ENCODE measurements at regions not wholly inside any gene's neighbourhood (a gene's known extent, or its start where the extent isn't known, plus 50 kb on each side); places are given as distances from the start of the nearest gene placed in this dataset.

DNA sequence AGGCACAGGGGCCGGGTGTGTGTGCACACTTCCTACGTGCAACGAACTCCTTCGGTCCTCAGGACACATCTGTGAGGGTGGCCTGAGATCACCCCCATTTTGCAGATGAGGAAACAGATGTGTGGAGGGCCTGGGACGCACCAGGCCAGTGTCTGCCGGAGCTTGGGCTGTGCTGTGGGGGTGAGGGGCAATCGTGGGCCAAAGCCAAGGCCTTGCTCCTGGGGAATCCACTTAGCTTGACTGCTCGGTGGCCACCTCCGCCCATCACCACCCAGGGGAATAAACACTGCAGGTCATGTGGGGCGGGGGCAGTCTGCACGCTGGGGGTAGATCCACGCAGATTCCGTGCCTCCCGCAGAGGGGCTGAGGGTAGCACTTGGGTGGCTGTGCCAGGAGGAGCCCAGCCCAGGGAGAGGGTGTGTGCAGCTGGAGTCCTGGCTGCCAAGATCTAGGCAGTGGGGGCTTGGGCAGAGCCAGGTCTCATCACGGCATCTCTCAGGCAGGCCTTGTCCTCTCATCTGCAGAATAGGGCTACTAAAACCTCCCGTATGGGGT lies 70.8 kb upstream of the EN2 start:
- H3K4me3 ChIP-seq (ENCODE audit: low read depth, low read length) = no peak overlapping the region
- in situ Hi-C loops (cut with HindIII; ENCODE audit: low sequenced_read_pairs) = no loop called here
- no peak for DNase-seq (ENCODE audit: low read depth)
- TF ChIP-seq, protein P1, sequence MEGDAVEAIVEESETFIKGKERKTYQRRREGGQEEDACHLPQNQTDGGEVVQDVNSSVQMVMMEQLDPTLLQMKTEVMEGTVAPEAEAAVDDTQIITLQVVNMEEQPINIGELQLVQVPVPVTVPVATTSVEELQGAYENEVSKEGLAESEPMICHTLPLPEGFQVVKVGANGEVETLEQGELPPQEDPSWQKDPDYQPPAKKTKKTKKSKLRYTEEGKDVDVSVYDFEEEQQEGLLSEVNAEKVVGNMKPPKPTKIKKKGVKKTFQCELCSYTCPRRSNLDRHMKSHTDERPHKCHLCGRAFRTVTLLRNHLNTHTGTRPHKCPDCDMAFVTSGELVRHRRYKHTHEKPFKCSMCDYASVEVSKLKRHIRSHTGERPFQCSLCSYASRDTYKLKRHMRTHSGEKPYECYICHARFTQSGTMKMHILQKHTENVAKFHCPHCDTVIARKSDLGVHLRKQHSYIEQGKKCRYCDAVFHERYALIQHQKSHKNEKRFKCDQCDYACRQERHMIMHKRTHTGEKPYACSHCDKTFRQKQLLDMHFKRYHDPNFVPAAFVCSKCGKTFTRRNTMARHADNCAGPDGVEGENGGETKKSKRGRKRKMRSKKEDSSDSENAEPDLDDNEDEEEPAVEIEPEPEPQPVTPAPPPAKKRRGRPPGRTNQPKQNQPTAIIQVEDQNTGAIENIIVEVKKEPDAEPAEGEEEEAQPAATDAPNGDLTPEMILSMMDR (IDR thresholded peaks at IDR 0.05; ENCODE audit: low read depth, low read length, missing control alignments) = no peak

- DNase-seq (ENCODE audit: low read depth) = no peak
- in situ Hi-C loops (cut with HindIII; ENCODE audit: low sequenced_read_pairs) = no loop called here
- H3K4me3 ChIP-seq (ENCODE audit: low read depth, low read length) = no peak overlapping the region
- TF ChIP-seq, protein P1 (IDR thresholded peaks at IDR 0.05; ENCODE audit: low read depth, low read length, missing control alignments) = no peak
These were observed 69.4 kb upstream of the EN2 start for GRCh38 chr7:155388561-155388960.

GRCh38 chr7:155391414-155391813 lies 66.5 kb upstream of the EN2 start:
- DNase-seq (ENCODE audit: low read depth) = no peak
- TF ChIP-seq, protein P1 (IDR thresholded peaks at IDR 0.05; ENCODE audit: low read depth, low read length, missing control alignments) = no peak
- in situ Hi-C loops (cut with HindIII; ENCODE audit: low sequenced_read_pairs) = no loop called here
- no peak overlapping the region for H3K4me3 ChIP-seq (ENCODE audit: low read depth, low read length)

- TF ChIP-seq, protein P1 (IDR thresholded peaks at IDR 0.05; ENCODE audit: low read depth, low read length, missing control alignments) = no peak
These were observed 65.0 kb upstream of the EN2 start for GRCh38 chr7:155392726-155393570.

DNA sequence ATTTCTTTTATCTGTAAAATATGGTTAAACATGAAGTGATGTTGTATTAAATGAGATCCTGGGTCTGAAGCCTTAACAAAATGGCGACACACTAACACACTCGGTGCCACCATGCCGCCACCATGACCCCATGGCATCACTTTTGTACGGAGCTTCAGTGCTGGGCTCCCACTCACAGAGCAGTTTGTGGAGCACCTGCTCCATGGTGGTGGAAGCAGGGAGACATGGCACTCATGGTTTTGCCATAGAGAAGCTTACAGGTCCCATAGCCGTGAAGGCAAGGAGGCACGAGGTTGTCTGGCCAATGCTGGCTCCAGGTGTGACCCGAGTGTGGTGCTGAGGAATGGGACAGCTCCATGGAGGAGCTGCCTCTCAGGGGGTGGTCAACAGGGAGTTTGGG lies 63.5 kb upstream of the EN2 start:
- DNase-seq (ENCODE audit: low read depth) = no peak
- TF ChIP-seq, protein P1 (IDR thresholded peaks at IDR 0.05; ENCODE audit: low read depth, low read length, missing control alignments) = no peak
- H3K4me3 ChIP-seq (ENCODE audit: low read depth, low read length) = no peak overlapping the region
- in situ Hi-C loops (cut with HindIII; ENCODE audit: low sequenced_read_pairs) = no loop called here

More at GRCh38 chr7:155392726-155393570, 65.0 kb upstream of the EN2 start:
- no peak for DNase-seq (ENCODE audit: low read depth)
- in situ Hi-C loops (cut with HindIII; ENCODE audit: low sequenced_read_pairs) = no loop called here
- no peak overlapping the region for H3K4me3 ChIP-seq (ENCODE audit: low read depth, low read length)

DNA sequence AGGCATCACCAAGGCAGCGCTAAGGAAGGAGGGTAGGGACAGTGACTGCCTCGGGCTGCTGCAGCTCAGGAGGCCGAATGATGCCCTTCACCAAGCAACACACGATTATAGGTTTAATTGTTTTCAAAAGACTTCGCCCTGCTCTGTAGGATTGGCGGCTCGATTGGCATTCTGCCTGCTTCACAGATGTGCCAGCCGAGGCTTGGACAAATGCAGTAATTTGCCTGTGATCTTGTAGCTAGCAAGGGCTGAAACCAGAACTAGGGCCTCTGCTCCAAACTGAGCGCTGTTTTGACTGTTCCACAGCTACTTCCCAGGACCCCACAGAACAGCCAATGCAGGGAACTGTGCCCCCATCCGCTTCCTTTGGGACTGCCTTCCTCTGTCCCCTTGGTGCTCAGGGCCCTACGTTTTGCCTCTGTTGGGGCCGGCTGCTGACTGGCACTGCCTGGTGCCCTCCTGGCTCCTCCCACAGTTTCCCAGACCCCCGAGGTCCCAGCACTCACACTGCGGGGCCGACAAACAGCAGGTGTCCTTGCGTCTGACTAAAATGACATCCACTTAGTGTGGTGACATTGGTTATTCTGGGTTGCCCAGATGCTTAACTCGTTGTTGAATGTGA lies 62.6 kb upstream of the EN2 start:
- TF ChIP-seq, protein P1 (IDR thresholded peaks at IDR 0.05; ENCODE audit: low read depth, low read length, missing control alignments) = no peak
- H3K4me3 ChIP-seq (ENCODE audit: low read depth, low read length) = no peak overlapping the region
- in situ Hi-C loops (cut with HindIII; ENCODE audit: low sequenced_read_pairs) = no loop called here
- DNase-seq (ENCODE audit: low read depth) = no peak

Measured in astrocyte of the cerebellum (primary cell).